Stimulated activated CD8-positive, alpha-beta memory T cell treated with anti-CD3 and anti-CD28 coated beads, Interleukin-4, amount 100 ng/mL, for 48 hours (primary cell): ENCODE measurements at regions not wholly inside any gene's neighbourhood (a gene's known extent, or its start where the extent isn't known, plus 50 kb on each side); places are given as distances from the start of the nearest gene placed in this dataset.

ENCODE experiments used
- DNase-seq: peaks from one replicate; pipeline ENCODE4 v3.0.0-alpha.2; 2020

DNA sequence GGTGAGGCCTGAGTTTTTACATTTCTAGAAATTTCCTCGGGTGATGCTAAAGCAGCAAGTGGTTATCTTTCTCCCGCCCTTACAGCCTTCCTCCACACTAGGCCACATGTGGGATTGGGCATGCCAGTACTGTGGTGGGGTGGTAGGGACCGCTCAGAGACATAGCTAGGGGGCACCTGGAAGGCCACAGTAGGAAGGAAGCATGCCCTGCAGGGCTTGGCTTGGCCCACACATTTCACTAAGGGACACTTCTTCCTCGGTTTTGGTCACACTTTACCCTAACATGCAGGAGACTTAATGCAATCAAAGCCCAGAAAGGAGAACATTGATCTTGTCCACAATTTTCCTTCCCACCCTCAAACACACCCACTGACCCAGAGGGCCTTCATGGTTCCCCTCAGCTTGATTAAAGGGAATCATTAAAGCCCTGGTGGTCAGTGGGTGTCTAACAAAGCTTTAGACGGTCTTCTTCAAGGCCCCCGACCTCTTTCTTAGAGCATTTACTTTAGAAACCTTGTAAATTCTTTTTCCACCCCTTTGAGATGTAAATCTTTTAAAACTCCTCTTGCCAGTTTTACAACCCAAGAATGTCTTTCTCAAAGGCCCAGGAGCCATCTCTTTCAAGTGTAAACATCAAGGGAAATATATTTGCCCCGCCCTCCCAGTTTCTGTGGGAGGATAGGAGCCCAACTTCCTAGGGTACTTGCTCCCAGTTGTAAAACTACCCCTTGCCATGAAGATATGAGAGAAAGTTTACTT is 246.4 kb upstream of the PTBP2 start:
- no peak for DNase-seq

DNA sequence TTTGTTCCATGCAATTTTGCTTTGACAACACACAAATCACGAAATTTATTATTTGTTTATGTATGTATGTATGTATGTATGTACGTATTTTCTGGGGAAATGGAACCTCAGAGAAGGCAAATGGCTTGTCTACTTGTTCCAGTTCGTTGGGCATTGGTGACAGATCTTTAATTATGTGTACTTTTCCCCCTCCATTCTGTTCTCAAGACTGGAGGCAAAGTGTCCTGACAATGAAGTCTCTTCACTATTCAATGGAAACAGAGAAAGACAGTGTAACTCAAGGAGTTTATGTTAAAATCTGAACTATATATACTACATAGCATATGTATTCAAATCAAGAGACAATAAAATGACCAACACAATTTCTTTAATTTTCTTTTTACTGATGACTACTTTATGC is 245.7 kb upstream of the PTBP2 start:
- DNase-seq: no peak

DNA sequence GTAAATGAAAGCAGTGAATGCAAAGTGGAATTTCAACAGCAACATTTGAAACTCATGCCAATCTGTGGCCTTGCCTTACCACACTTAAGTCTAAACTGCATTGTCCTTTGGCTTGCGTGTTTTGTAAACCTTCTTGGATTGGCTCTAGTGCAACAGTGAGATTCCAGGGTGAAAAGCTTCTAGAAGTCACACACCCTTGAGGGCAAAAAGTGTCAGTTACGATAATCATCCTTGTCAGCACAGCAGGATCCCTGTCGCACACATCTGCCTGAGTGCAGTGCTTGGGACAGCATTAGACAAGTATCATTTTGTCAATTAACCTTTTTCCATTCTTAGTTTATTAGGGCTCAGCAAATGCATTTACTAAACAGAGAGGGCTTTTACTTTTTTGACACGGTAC is 243.4 kb upstream of the PTBP2 start:
- no peak for DNase-seq

DNA sequence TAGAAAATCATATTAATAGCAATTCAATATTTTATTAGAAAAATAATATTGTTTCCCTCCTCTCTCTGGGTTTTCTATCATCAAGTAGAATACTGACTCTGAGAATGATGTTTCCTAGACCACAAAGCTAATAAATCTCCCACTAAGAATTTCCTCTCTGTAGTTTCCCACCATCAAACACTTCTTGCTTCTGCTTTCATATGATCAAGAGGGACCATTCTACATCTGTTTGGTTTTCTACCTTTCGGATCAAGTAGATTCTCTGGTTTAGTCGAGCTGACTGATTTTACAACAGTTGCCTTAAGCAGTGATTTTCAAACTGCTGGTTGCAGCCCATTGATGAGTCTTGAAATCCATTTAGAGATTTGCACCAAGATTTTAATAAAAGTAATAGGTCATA is 240.2 kb upstream of the PTBP2 start:
- DNase-seq: no peak

DNA sequence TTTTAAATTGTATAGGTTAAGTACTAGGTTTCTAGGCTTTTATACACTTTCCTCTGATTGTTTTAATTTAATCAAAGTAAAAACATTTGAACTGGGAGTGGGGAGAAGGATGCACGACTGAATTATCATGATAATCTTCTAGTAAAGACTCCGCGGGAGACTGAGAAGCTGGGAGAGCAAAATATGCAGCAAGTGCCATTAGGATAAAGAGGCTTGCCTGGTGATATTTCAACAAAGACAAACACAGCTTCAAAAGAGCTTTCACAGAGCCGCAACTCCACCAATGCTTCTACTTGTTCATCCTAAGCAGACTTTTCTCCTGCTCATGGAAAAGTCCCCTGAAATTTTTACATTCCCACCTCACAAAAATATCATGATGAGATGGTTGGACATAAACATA is 239.0 kb upstream of the PTBP2 start:
- no peak for DNase-seq

DNA sequence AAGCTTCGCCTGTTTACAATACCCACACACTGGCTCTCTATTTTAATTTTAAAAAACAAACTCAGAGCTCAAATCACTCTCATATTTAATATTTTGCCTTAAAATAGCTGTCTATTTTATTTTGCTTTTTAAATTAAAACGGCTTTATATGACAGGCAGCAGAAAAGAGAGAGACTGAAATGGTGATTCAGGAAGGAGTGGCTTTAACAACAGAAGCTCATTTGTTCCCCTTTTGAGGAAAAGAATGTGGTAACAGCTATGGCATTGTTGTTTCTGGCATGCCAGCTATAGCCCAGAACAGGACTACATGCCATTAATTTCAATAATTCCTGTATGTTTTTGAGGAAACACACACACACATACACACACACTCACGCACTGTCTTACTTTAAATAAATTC is 234.2 kb upstream of the PTBP2 start:
- DNase-seq: no peak

DNA sequence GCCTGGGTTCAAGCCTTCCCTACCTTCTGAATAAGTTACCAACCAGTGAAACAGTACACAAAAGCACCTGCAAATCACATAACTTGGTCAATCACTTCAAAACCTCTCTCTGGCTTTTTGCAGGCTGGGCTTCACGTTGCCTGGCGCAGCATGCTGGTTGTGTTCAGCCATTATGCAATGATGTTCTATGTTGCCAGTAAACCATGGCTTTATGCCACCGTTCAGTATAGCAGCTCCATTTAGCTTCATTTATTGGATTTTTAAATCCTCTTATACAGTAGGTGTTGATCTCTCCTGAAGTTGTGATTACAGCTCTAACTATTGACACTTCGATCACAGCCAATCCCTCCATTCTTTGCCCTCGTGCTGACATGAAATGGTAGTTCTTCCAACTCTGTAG is 233.6 kb upstream of the PTBP2 start:
- DNase-seq: no peak

DNA sequence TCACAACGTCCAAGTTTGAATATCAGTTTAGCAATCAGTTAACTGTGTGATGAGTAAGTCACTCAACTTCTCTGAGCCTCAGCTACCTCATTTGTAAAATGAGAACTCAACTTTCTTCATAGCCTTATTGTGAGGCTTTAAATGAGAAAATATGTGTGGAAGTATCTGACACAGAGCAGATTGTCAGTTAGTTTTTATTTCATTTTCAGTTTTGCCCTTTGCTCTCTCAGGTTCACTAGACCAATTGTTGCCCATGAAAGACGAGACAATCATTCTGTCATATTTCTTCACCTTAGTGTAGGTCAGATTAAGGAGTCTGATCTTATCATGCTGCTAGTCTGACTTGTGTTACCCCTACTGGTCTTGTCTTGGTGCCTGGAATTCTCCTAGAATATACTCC is 232.8 kb upstream of the PTBP2 start:
- DNase-seq: no peak

DNA sequence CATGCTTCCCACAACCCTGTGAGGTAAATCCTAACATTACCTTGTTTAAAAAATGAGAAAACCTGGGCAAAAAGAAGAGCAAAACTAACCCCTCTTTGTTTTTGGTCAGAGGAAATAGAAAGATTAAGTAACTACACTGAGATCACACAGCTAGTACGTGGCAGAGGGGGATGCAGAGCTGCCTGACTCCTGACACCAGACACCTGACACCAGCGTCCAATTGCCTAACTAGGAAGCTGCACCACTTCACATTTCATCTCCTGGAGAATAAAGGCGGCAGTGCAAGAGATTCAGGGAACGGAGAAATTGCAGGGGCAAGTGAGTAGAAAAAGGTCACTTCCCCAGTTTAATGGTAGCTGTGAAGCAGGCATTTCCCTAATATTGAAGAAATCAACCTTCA is 229.3 kb upstream of the PTBP2 start:
- no peak for DNase-seq

DNA sequence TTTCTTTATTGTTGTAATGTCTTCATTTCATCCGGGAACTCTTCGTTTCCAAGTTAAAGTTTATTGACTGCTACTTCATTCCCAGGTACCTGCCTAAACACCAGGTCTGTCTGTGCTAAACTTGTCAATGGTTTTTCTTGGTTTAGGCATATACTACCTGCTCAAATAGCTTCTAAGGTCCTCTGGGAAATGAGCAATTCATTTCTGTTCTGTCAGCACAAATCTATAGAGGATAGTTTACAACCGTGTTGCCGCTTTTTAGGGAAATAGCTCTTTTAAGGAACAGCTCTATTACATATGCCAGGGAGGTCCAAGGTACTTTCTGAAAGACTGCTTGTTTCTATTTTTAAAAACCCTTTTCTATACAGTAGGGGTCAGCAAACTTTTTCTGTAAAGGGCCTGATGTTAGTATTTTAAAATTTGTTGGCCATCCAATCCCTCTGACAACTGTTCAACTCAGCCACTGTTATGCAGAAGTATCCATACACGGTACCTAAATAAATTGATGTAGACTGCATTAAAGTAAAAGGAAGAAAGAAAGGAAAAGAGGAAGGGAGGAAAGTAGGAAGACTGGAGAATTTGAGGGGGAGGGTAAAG is 222.7 kb upstream of the PTBP2 start:
- no peak for DNase-seq

DNA sequence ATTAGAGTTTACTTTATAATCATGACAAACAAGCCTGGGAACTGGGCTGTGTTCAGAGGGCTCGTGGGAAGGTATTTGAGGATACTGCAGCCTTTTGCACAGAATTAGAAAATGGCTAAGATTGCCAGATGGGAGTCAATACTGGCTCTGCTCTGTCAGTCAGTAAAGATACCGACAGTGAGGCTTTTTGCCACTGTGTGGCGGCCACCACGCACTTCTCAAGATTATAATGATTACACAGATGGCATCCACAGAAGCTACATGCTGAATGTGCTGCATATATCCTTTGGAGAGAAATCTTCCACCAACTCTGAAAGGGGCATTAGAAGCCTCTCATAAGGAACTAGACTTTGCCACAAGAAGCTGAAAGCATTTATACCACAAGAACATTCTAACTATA is 213.4 kb upstream of the PTBP2 start:
- DNase-seq: no peak

DNA sequence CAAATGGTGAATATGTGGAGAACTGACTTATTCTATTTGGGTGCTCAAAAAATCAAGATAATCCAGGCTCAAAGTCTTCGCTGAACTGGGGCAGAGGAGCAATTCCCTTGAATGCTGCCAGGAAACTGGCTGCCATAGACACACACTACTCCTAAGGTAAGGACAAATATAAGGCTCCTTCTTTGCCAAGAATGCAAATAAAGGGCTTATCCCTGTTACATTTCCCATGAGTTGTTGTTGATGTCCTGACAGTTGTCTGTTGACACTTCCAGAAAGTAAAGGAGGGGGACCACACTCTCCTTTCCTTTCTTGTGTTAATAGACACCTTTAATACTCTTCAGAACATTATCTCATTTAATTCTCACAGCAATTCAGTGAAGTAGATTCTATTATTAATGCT is 212.2 kb upstream of the PTBP2 start:
- DNase-seq: no peak

DNA sequence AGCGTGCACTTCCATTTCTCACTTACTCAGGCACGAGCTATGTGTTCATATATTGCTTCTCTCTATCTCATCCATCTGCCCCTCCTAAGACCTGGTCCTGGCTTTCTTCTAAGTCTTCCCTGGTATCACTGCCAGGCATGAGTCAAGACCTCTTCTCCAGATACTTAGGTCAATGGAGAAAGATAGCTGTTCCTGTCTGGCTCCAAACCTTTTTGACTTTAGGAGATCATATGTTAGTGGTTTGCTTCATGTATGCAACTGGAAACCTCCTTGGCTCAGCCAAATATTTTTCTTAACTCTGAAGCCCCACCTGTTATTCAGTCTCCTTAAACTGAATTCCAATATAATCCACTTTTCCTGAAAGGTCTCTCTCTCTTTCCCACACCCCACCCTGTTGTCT is 211.6 kb upstream of the PTBP2 start:
- DNase-seq: no peak

DNA sequence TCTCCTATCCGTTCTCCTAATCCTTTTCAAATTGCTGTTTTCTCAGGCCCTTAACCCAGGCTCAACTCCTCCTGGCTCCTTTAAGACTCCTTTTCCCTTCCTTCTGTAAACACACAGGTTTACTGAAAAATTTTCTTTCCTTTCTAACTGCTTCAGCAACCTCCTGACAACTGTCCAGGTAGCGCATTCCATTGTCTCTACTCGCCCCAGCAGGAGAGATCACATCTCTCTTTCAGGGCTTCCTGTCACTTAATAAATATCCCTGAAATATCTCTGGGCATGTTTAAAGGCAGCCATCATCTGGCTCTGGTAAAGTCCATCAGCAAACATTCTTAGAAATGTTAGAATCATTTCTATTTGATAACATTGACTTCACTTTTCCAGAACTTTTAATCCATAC is 211.2 kb upstream of the PTBP2 start:
- DNase-seq: no peak

DNA sequence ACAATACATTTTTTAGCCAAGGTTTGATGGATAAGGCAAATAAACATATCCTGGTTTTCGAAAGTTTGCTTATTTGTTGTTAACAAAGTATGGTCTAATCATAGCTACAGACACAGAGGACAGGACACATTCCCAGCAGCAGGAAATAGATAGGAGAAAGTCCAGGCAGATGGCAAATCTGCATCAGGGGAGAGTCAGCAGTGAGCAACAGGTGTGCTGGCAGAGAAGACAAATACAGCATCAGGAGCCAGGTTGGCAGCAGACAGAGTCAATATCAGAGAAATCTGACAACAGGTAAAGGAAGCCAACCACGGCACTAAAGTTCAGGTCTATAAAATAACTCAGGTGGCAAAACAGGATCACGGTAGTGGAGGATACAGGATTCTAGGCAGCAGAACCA is 210.7 kb upstream of the PTBP2 start:
- DNase-seq: no peak

DNA sequence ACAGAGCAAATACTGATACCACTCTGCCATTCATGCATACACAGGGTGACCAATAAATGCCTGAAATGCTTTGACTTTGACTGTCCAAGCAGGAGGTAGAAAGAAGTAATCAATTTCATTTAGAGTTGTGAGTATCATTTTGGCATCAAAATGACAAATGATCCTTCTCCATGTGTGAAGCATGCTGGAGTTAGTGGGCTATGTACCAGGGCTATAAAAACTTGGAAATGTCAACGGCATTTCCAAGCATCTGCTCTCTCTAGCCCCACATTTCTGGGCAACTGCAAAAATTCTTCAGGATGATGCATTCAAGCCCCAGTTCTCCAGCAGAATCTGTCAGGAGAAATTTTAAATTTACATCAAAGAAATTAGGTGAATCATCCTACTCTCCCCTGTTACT is 208.4 kb upstream of the PTBP2 start:
- no peak for DNase-seq

DNA sequence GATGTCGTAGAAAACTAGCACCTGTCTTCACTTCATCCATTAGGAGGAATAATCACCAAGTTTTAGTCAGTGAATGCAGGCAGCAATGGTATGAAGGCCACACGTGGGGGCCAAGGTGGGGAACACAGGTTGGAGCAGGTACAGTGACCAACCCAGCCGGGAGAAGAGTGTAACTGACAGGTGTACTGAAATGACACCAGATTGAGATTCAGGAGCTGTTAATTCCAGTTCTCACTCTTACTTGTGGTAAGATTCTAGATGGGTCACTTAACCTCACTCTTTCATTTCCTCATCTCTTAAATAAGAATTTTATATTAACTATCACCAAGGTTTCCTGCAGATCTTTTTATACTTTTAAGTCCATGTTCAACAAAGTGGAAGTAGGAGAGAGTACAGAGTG is 206.2 kb upstream of the PTBP2 start:
- no peak for DNase-seq

DNA sequence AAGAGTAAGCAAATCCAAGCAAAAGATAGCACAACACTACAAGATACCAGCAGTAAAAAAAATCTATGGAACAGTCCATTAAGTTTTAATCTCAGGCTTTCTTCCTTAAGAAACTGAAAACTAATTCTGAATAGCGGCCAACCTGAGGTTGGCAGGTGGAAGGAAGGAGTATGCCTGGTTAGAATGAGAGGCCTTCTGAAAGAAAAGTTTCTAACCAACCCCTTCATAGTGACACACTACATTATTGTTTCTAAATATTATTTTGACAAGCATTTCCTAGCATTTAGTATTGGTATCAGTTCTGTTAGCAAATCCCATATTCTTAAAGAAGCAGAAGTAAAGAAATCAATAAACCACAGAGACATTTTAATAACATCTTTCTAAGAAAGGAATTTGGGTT is 205.7 kb upstream of the PTBP2 start:
- DNase-seq: no peak

DNA sequence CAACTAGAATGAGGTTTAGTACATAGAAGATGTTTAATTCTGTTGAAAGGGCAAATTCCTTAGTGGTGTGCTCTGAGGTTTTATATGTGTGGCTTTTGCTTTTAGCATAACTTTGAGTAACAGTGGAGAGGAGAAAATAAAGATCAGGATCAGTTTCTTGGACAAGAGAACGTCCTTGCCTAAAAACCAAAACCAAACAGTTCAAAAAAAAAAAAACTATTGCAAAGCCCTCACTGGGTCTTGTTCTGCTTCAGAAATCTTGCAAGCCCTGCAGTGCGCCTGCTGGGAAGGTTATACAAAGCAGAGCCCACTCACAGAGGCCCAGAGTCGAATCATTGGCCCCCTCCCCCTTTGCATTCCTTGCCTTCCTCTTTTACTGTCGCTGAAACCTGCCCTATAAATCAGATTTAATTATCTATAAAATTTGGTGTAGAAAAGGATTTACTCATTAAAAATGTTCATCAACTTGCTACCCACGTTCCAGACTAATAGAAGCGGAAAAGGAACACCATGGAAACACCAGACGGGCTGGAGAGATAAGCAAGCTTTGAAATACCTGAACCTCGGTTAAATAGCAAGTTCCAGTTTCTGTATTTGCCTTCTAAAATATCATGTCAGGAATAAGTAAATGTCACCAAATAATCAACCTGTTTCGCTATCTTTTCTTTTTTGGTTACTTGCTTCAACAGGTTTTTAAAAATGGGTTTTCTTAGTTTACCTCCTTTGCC is 201.6 kb upstream of the PTBP2 start:
- DNase-seq: no peak

DNA sequence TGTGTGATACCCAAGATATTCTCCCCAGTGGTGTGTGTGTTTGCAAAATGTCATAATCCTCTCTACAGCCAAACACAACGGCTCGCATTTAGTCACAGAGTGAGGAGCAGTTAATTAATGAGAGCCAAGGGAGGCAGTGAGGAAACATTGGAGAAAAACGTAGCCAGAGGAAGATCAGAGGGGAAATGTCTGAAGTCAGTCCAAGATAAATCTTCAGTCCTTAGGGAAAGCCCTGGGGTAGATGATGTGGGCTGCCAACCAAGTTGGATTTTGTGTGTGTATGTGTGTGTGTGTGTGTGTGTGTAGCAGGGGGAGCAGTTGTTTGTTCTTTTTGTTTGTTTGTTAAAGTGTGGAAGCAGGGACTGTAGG is 201.0 kb upstream of the PTBP2 start:
- DNase-seq: no peak

DNA sequence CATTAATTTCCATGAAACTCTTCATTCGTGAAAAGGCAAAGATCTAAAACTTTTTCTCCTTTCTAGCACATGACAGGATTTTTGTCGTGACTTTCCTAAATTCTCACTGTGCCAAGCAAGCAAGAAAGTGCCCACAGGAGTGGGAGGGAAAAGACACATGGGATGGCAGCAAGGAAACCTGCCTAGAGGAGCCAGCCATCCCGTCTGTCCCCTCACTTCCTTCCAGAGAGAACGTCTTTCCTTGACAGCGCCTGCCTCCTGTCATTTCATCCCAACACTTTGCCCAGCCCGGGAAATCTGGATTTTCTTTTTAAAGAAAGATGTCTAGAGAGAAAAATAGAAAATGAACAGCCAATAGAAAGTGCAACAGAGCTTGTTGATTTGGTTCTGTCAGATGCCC is 200.6 kb upstream of the PTBP2 start:
- no peak for DNase-seq

DNA sequence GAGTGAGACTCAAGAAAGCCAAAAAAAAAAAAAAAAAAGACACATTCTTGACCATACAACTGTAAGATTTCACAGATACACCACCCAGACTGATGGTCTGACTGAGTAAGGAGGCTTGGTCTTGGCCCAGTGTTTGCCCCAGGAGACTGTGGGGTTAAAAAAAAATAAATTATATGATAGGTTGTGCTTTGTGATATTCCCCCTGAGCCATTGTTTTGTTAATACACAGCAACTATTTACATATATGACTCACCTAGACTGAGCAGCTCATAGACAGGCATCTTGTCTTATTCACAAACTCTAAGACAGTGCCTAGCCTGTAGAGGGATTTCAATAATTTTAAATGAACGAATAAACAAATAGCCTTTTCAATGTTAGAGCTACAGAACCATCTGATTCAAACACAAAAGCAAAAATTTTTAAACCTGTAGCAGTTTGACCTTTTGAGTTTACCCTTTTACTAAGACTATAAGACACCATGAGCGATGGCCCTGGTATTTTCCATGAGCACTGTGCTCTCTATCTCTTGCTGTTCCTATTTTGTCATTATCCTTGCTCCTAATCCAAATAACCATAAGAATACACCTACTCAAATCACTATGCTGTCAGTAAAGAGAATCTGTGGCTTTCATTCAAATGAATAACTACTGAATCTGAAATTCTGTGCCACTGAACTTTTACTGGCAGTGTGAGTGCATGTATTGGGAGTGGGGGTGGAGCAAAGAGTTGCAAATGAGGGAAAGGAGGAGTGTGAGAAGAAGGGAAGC is 199.4 kb upstream of the PTBP2 start:
- DNase-seq: no peak

DNA sequence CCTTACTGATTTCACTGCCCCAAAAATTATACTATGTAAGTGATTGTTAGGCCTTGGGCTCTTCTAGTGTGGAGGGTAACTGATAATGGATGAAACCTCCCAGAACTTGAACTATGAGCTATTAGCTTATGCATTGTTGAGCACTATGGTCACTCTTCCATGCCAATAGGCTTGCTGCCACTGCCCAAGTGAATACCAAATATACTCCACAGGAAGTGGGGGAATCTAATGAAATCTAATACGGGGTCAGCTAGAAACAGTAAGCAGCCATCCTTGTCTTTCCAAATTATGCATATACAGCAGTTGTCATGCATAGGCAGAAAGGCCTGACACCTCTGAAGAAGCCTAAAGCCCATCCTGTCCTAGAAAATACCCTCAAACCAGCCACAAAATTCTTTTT is 198.7 kb upstream of the PTBP2 start:
- DNase-seq: no peak

DNA sequence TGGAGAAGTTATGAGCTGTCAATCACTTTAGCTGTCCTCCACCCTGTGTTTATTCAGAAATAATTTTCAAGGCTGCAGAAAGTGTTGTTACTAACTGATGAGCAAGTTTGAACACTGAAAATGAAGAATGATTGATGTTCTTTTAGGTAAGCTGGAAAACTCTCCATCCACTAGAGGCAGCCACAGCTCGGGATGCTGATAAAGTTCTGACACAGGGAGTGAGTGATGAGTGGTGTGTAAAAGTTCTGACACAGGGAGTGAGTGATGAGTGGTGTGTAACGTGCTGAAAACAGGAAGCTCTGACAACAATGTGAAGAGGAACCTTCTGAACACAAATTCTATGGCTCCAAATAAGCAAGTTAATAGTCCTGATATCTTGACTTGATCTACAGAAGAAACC is 197.5 kb upstream of the PTBP2 start:
- DNase-seq: no peak
